K562 (cell line): ENCODE measurements at regions not wholly inside any gene's neighbourhood (a gene's known extent, or its start where the extent isn't known, plus 50 kb on each side); places are given as distances from the start of the nearest gene placed in this dataset.
A peak's percentile ranks its signal among the peaks of the same experiment; 100 is the strongest.

Source experiments
- ATAC-seq: fragments of 200-7000 bp; cut with Tn5 transposase; 3 replicates; pipeline ENCODE4 v1.9.1; 2020; ENCODE audit warnings: moderate library complexity
- BruUV-seq: library from RNA; stranded (reverse); fragments of 400-500 nt; replicated peaks from 2 replicates; lab custom pipeline; 2021; lab: Mats Ljungman, UMichigan
- CTCF ChIA-PET: fragments of 300-600 bp; formaldehyde crosslinking; extraction: SDS; loops from one replicate; lab custom pipeline; 2021; ENCODE audit warnings: low intra/inter-chr PET ratio; lab: Yijun Ruan, JAX
- POLR2A ChIA-PET: fragments of 300-600, 350-650 bp; sonication (Branson Sonifier 250); formaldehyde crosslinking; extraction: SDS; loops from one replicate; lab custom pipeline; 2021; ENCODE audit warnings: antibody characterized with exemption, inconsistent platforms; lab: Yijun Ruan, JAX
- DNase-seq, 4 experiments: peaks; one replicate each; pipeline versions ENCODE4 v3.0.0 to v3.0.0-alpha.2; 2011 to 2018; ENCODE audit warnings: low spot score in 3 of 4, mixed read lengths in 3 of 4; ENCODE audit errors: extremely low read depth in 1 of 4
- FAIRE-seq: peaks from 2 replicates; lab custom pipeline; 2011; peaks lifted over from hg19 to GRCh38; lab: Jason Lieb, UNC
- H2AFZ ChIP-seq: 2 replicates; pipeline ENCODE4 v1.6.0; 2011; ENCODE audit warnings: low read depth, low read length, control low read depth, inconsistent platforms
- H3K27ac ChIP-seq: fragments of 200-600 bp; 3 replicates; pipeline ENCODE4 v1.8.0; 2011; ENCODE audit warnings: low read depth, mild to moderate bottlenecking, control low read depth, inconsistent platforms, low read length, moderate library complexity, mixed read lengths; ENCODE audit errors: extremely low read depth
- H3K27me3 ChIP-seq, 2 experiments: fragments of 300-600 bp in 1 of 2; 2 replicates in 1 of 2; 3 replicates in 1 of 2; pipeline versions ENCODE4 v1.6.0 to v1.8.0; 2011; ENCODE audit warnings: inconsistent platforms in 2 of 2, low read length in 2 of 2, mild to moderate bottlenecking in 1 of 2, mixed read lengths in 1 of 2, moderate library complexity in 1 of 2; ENCODE audit not compliant: control insufficient read depth in 2 of 2, insufficient read depth in 2 of 2
- H3K36me3 ChIP-seq: fragments of 300-600 bp; 3 replicates; pipeline ENCODE4 v1.8.0; 2011; ENCODE audit warnings: mild to moderate bottlenecking, low read length, inconsistent platforms; ENCODE audit not compliant: control insufficient read depth, insufficient read depth
- H3K4me1 ChIP-seq, 2 experiments: fragments of 200-600 bp in 1 of 2; replicated peaks in 1 of 2; 2 replicates in 1 of 2; 3 replicates in 1 of 2; pipeline versions ENCODE4 v1.5.1 to v1.8.0; 2011; ENCODE audit warnings: inconsistent platforms in 2 of 2, low read length in 2 of 2, mild to moderate bottlenecking in 1 of 2, mixed read lengths in 1 of 2, moderate library complexity in 1 of 2; ENCODE audit not compliant: control insufficient read depth in 2 of 2, insufficient read depth in 2 of 2
- H3K4me2 ChIP-seq: 2 replicates; pipeline ENCODE4 v1.6.1; 2011; ENCODE audit warnings: low read length, control low read depth, inconsistent platforms, mixed read lengths; ENCODE audit not compliant: insufficient read depth
- H3K4me3 ChIP-seq: fragments of 200-600 bp; sonication (generic), shearing (Covaris generic); 2 replicates; pipeline ENCODE4 v1.5.1; 2016; ENCODE audit warnings: control low read depth, inconsistent platforms
- H3K79me2 ChIP-seq: fragments of 200-600 bp; 3 replicates; pipeline ENCODE4 v1.8.0; 2011; ENCODE audit warnings: low read length, inconsistent platforms; ENCODE audit not compliant: control insufficient read depth, insufficient read depth
- H3K9ac ChIP-seq, 2 experiments: 2 replicates each; pipeline versions ENCODE4 v1.6.0 to v1.6.1; 2011; ENCODE audit warnings: low read depth in 2 of 2, low read length in 2 of 2, control low read depth in 1 of 2, inconsistent platforms in 1 of 2, mild to moderate bottlenecking in 1 of 2, mixed read lengths in 1 of 2; ENCODE audit not compliant: insufficient read depth in 1 of 2
- H3K9me1 ChIP-seq: one replicate; pipeline ENCODE4 v1.6.0; 2011; ENCODE audit warnings: inconsistent platforms, mild to moderate bottlenecking, low read length, moderate library complexity; ENCODE audit not compliant: control insufficient read depth, insufficient read depth
- H3K9me3 ChIP-seq: replicated peaks from 2 replicates; pipeline ENCODE4 v1.5.1; 2011; ENCODE audit warnings: low read depth, low read length, inconsistent platforms; ENCODE audit not compliant: control insufficient read depth, insufficient read depth
- H4K20me1 ChIP-seq: replicated peaks from 2 replicates; pipeline ENCODE4 v1.6.1; 2011; ENCODE audit warnings: low read length, inconsistent platforms, mixed read lengths; ENCODE audit not compliant: control insufficient read depth, insufficient read depth
- BRF1 ChIP-seq: IDR thresholded peaks from 3 replicates; pipeline ENCODE4 v1.6.1; 2011; ENCODE audit warnings: borderline replicate concordance, mild to moderate bottlenecking; ENCODE audit not compliant: insufficient read length; ENCODE audit errors: extremely low read depth
- CSDE1 ChIP-seq, 2 experiments: fragments of 450-650 bp; IDR thresholded peaks; 2 replicates each; pipeline ENCODE4 v1.6.1; 2016; ENCODE audit warnings: mild to moderate bottlenecking in 1 of 2
- TFE3 ChIP-seq: fragments of 450-650 bp; formaldehyde crosslinking; IDR thresholded peaks from 2 replicates; pipeline ENCODE4 v1.4.0; 2020; ENCODE audit warnings: mild to moderate bottlenecking, mixed read lengths
- WGBS: fragments of 100-300 bp; shearing (Covaris generic); methylation state at CpG from one replicate; pipeline ENCODE4 v1.1.6; 2016; ENCODE audit warnings: low coverage, mixed read lengths; ENCODE audit not compliant: insufficient coverage; ENCODE audit errors: missing lambda C conversion rate; 5-methylcytosine and 5-hydroxymethylcytosine counted together
- in situ Hi-C: fragments of 300-500 bp; cut with MboI; formaldehyde crosslinking; loops from 4 replicates; pipeline ENCODE4 v1.15.0; 2018; ENCODE audit warnings: inconsistent platforms, mixed read lengths
- intact Hi-C: fragments of 100-400 bp; cut with micrococcal nuclease; formaldehyde crosslinking; loops from 2 replicates; pipeline ENCODE4 v1.14.2; 2022
- TF ChIP-seq, protein P1 (sequence below): fragments of 450-650 bp; formaldehyde crosslinking; IDR thresholded peaks from 2 replicates; pipeline ENCODE4 v1.4.0; 2022; ENCODE audit warnings: missing genetic modification characterization

DNA sequence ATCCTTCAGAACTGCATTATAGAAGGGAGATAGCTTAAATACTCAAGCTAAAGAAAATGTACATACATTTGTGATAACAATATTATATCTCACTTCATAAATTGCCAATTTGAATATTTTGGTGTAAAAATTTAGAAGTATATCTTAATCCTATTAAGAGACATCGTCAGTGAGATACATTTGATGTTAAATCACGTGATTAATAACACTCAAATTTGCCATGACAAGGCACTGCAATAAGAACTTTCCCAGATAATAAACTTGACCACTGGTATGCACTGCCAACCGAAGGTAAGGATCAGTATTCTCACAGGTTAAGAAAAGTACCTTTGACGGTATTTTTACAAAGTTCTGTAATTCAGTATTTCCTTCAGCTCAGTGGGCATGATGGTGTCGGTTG lies 764.7 kb upstream of the FRG1 start:
- POLR2A ChIA-PET: interaction anchor here (0.5 kb wide), 1 partner anchor 585 kb away, joined by 3 read pairs; no protein-coding TSS in a partner anchor
- in situ Hi-C loops (no loop called here), intact Hi-C loops (no loop called here)
- no peaks in the 10 kb centered on the region for H3K9me3 ChIP-seq
- ATAC-seq (no peak), FAIRE-seq (no peak), DNase-seq (no peak)
- H3K27ac ChIP-seq: no peak overlapping the region
- no peaks in the 10 kb centered on the region for H3K9me1 ChIP-seq
- no peak for TF ChIP-seq BRF1
- TF ChIP-seq, protein P1, sequence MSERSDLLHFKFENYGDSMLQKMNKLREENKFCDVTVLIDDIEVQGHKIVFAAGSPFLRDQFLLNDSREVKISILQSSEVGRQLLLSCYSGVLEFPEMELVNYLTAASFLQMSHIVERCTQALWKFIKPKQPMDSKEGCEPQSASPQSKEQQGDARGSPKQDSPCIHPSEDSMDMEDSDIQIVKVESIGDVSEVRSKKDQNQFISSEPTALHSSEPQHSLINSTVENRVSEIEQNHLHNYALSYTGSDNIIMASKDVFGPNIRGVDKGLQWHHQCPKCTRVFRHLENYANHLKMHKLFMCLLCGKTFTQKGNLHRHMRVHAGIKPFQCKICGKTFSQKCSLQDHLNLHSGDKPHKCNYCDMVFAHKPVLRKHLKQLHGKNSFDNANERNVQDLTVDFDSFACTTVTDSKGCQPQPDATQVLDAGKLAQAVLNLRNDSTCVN (CRISPR knock-in tag): no peak
- no peak for TF ChIP-seq CSDE1 (IDR thresholded peaks at IDR 0.05)
- peak; percentile 81 for TF ChIP-seq TFE3 (CRISPR knock-in tag)
- no peaks in the 10 kb centered on the region for H3K27me3 ChIP-seq
- BruUV-seq: no TSS peak
- no peak overlapping the region for H3K9ac ChIP-seq
- H3K4me2 ChIP-seq: no peak overlapping the region
- H3K4me1 ChIP-seq: no peaks in the 10 kb centered on the region
- H4K20me1 ChIP-seq: no peaks in the 10 kb centered on the region
- no peak overlapping the region for H3K4me3 ChIP-seq
- H3K79me2 ChIP-seq: no peaks in the 10 kb centered on the region
- 1% methylated on average over 5 of the region's 5 CpGs for WGBS
- no peak overlapping the region for H2AFZ ChIP-seq
- CTCF ChIA-PET: no interaction called here
- H3K36me3 ChIP-seq: no peaks in the 10 kb centered on the region
